Loucy (cell line): ENCODE measurements at regions not wholly inside any gene's neighbourhood (a gene's known extent, or its start where the extent isn't known, plus 50 kb on each side); places are given as distances from the start of the nearest gene placed in this dataset.

Experiments
- EZH2phosphoT487 ChIP-seq: fragments of 200-600 bp; IDR thresholded peaks from 2 replicates; pipeline ENCODE4 v1.6.1; 2018; ENCODE audit warnings: antibody characterized with exemption, mild to moderate bottlenecking, moderate library complexity, borderline replicate concordance
- TF ChIP-seq, protein P1 (sequence below): fragments of 200-600 bp; sonication (generic); conservative IDR thresholded peaks from 2 replicates; pipeline ENCODE4 v1.5.1; 2014; ENCODE audit warnings: mild to moderate bottlenecking, antibody characterized with exemption, low read length

DNA sequence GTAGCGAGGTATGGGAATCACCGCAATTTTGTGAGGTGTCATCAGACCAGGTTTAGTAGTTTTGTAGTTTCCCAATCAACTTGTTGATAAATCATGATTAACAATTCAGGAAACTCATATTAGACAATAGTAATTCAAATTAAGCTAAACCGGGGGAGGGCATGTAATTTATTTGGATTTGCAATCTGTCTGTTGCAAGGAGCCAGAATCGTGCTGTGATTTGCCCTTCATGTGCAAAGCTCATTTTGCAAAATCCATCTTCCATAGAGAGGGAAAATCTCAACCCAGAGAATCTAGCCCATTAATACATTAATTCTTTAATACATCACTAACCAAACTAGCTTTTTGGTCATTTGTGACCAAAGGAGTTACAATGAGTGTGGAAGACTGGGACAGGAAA, 164.7 kb upstream of the TRPM3 start:
- TF ChIP-seq, protein P1, sequence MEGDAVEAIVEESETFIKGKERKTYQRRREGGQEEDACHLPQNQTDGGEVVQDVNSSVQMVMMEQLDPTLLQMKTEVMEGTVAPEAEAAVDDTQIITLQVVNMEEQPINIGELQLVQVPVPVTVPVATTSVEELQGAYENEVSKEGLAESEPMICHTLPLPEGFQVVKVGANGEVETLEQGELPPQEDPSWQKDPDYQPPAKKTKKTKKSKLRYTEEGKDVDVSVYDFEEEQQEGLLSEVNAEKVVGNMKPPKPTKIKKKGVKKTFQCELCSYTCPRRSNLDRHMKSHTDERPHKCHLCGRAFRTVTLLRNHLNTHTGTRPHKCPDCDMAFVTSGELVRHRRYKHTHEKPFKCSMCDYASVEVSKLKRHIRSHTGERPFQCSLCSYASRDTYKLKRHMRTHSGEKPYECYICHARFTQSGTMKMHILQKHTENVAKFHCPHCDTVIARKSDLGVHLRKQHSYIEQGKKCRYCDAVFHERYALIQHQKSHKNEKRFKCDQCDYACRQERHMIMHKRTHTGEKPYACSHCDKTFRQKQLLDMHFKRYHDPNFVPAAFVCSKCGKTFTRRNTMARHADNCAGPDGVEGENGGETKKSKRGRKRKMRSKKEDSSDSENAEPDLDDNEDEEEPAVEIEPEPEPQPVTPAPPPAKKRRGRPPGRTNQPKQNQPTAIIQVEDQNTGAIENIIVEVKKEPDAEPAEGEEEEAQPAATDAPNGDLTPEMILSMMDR, result no peak
- no peak for TF ChIP-seq EZH2phosphoT487
